H9 (cell line): ENCODE measurements at regions not wholly inside any gene's neighbourhood (a gene's known extent, or its start where the extent isn't known, plus 50 kb on each side); places are given as distances from the start of the nearest gene placed in this dataset.

Experiments
- DNase-seq: peaks from one replicate; pipeline ENCODE4 v3.0.0-alpha.2; 2017
- H2AFZ ChIP-seq: one replicate; pipeline ENCODE4 v1.6.1; 2013; ENCODE audit warnings: mild to moderate bottlenecking, low read length, control low read depth, moderate library complexity
- H2AK5ac ChIP-seq: 2 replicates; pipeline ENCODE4 v1.6.1; 2013; ENCODE audit warnings: low read length, control low read depth, mixed read lengths; ENCODE audit not compliant: insufficient read length
- H2BK120ac ChIP-seq: one replicate; pipeline ENCODE4 v1.6.1; 2013; ENCODE audit warnings: low read depth, mild to moderate bottlenecking, low read length, control low read depth, inconsistent platforms; ENCODE audit not compliant: poor library complexity, severe bottlenecking
- H2BK12ac ChIP-seq: 2 replicates; pipeline ENCODE4 v1.6.1; 2013; ENCODE audit warnings: low read length, control low read depth, mixed read lengths, low read depth; ENCODE audit not compliant: insufficient read length
- H2BK15ac ChIP-seq: 2 replicates; pipeline ENCODE4 v1.6.1; 2013; ENCODE audit warnings: low read depth, low read length, control low read depth
- H2BK20ac ChIP-seq: one replicate; pipeline ENCODE4 v1.6.1; 2013; ENCODE audit warnings: low read depth, mild to moderate bottlenecking, low read length, control low read depth, inconsistent platforms; ENCODE audit not compliant: poor library complexity, severe bottlenecking
- H2BK5ac ChIP-seq: 2 replicates; pipeline ENCODE4 v1.6.1; 2013; ENCODE audit warnings: low read length, control low read depth, mixed read lengths; ENCODE audit not compliant: insufficient read length
- H3K14ac ChIP-seq: 2 replicates; pipeline ENCODE4 v1.6.1; 2013; ENCODE audit warnings: low read length, control low read depth; ENCODE audit not compliant: insufficient read depth
- H3K18ac ChIP-seq: 2 replicates; pipeline ENCODE4 v1.6.1; 2013; ENCODE audit warnings: low read depth, mild to moderate bottlenecking, mixed read lengths, low read length, control low read depth; ENCODE audit not compliant: insufficient read length
- H3K23ac ChIP-seq: 2 replicates; pipeline ENCODE4 v1.6.1; 2013; ENCODE audit warnings: low read length, control low read depth, mixed read lengths, low read depth; ENCODE audit not compliant: insufficient read length
- H3K23me2 ChIP-seq: 2 replicates; pipeline ENCODE4 v1.6.1; 2013; ENCODE audit warnings: low read depth, mild to moderate bottlenecking, mixed read lengths, low read length, control low read depth; ENCODE audit not compliant: insufficient read length, poor library complexity, severe bottlenecking
- H3K27ac ChIP-seq: 2 replicates; pipeline ENCODE4 v1.5.1; 2013; ENCODE audit warnings: low read length, control low read depth, mixed read lengths, low read depth; ENCODE audit not compliant: insufficient read length
- H3K27me3 ChIP-seq: 2 replicates; pipeline ENCODE4 v1.6.1; 2013; ENCODE audit warnings: low read length, control low read depth, inconsistent platforms; ENCODE audit not compliant: insufficient read depth
- H3K4ac ChIP-seq: 2 replicates; pipeline ENCODE4 v1.6.1; 2013; ENCODE audit warnings: low read depth, mild to moderate bottlenecking, control low read depth, inconsistent platforms, low read length, moderate library complexity
- H3K4me1 ChIP-seq: 2 replicates; pipeline ENCODE4 v1.6.1; 2013; ENCODE audit warnings: low read length, control low read depth, inconsistent platforms; ENCODE audit not compliant: insufficient read depth
- H3K4me2 ChIP-seq: 2 replicates; pipeline ENCODE4 v1.6.1; 2013; ENCODE audit warnings: low read length, control low read depth, mixed read lengths; ENCODE audit not compliant: insufficient read length, insufficient read depth
- H3K56ac ChIP-seq: 2 replicates; pipeline ENCODE4 v1.6.1; 2013; ENCODE audit warnings: low read depth, mild to moderate bottlenecking, mixed read lengths, low read length, control low read depth; ENCODE audit not compliant: insufficient read length
- H3K79me1 ChIP-seq: 2 replicates; pipeline ENCODE4 v1.6.1; 2013; ENCODE audit warnings: low read depth, mild to moderate bottlenecking, moderate library complexity, low read length, control low read depth, inconsistent platforms; ENCODE audit not compliant: insufficient read depth, poor library complexity, severe bottlenecking
- H3K79me2 ChIP-seq: 2 replicates; pipeline ENCODE4 v1.6.1; 2013; ENCODE audit warnings: low read length, control low read depth, inconsistent platforms; ENCODE audit not compliant: insufficient read depth
- H3K9ac ChIP-seq: 2 replicates; pipeline ENCODE4 v1.6.1; 2013; ENCODE audit warnings: low read length, control low read depth, mixed read lengths; ENCODE audit not compliant: insufficient read length; ENCODE audit errors: extremely low read depth
- H3K9me3 ChIP-seq: one replicate; pipeline ENCODE4 v1.6.1; 2013; ENCODE audit warnings: low read depth, low read length, inconsistent platforms; ENCODE audit not compliant: control insufficient read depth
- H3T11ph ChIP-seq: one replicate; pipeline ENCODE4 v1.6.1; 2013; ENCODE audit warnings: mild to moderate bottlenecking, low read length, control low read depth, inconsistent platforms
- H4K20me1 ChIP-seq: one replicate; pipeline ENCODE4 v1.6.1; 2013; ENCODE audit not compliant: control insufficient read depth, insufficient read length, insufficient read depth
- H4K5ac ChIP-seq: 2 replicates; pipeline ENCODE4 v1.6.1; 2013; ENCODE audit warnings: low read depth, mild to moderate bottlenecking, mixed read lengths, low read length, control low read depth; ENCODE audit not compliant: insufficient read length
- H4K8ac ChIP-seq: replicated peaks from 2 replicates; pipeline ENCODE4 v1.6.1; 2013; ENCODE audit warnings: low read length, control low read depth, mixed read lengths, low read depth; ENCODE audit not compliant: insufficient read length
- H4K91ac ChIP-seq: 2 replicates; pipeline ENCODE4 v1.6.1; 2013; ENCODE audit warnings: low read depth, mild to moderate bottlenecking, moderate library complexity, mixed read lengths, low read length, control low read depth; ENCODE audit not compliant: insufficient read length
- H3K27ac Mint-ChIP-seq, 3 experiments: 2 replicates in 2 of 3; 3 replicates in 1 of 3; pipeline ENCODE4 v1.8.0; 2020 to 2021; ENCODE audit warnings: mixed read lengths in 3 of 3, mild to moderate bottlenecking in 1 of 3, moderate library complexity in 1 of 3
- H3K27me3 Mint-ChIP-seq: 2 replicates; pipeline ENCODE4 v1.8.0; 2021; ENCODE audit warnings: low read depth, mild to moderate bottlenecking, moderate library complexity, mixed read lengths
- H3K36me3 Mint-ChIP-seq, 3 experiments: 2 replicates in 2 of 3; 3 replicates in 1 of 3; pipeline ENCODE4 v1.8.0; 2020 to 2021; ENCODE audit warnings: low read depth in 3 of 3, mixed read lengths in 3 of 3; ENCODE audit not compliant: insufficient read depth in 1 of 3
- H3K4me1 Mint-ChIP-seq, 2 experiments: 2 replicates each; pipeline ENCODE4 v1.8.0; 2020; ENCODE audit warnings: mixed read lengths in 2 of 2
- H3K4me3 Mint-ChIP-seq, 2 experiments: 2 replicates in 1 of 2; 3 replicates in 1 of 2; pipeline ENCODE4 v1.8.0; 2020 to 2021; ENCODE audit warnings: mild to moderate bottlenecking in 2 of 2, mixed read lengths in 2 of 2, moderate library complexity in 1 of 2
- H3K9me3 Mint-ChIP-seq, 2 experiments: 2 replicates in 1 of 2; 3 replicates in 1 of 2; pipeline ENCODE4 v1.8.0; 2020; ENCODE audit warnings: mild to moderate bottlenecking in 2 of 2, mixed read lengths in 2 of 2, moderate library complexity in 1 of 2
- WGBS: extraction: QIAGEN DNeasy Blood & Tissue Kit; methylation state at CpG from one replicate; pipeline ENCODE4 v1.1.7; 2013; ENCODE audit warnings: missing lambda C conversion rate, low lambda C conversion rate, mixed read lengths; ENCODE audit not compliant: insufficient read length; ENCODE audit errors: extremely low coverage; 5-methylcytosine and 5-hydroxymethylcytosine counted together
- TF ChIP-seq, protein P1 (sequence below): fragments of 200-600 bp; sonication (generic); conservative IDR thresholded peaks from 3 replicates; pipeline ENCODE4 v1.8.0; 2021; ENCODE audit warnings: antibody characterized with exemption, mild to moderate bottlenecking

DNA sequence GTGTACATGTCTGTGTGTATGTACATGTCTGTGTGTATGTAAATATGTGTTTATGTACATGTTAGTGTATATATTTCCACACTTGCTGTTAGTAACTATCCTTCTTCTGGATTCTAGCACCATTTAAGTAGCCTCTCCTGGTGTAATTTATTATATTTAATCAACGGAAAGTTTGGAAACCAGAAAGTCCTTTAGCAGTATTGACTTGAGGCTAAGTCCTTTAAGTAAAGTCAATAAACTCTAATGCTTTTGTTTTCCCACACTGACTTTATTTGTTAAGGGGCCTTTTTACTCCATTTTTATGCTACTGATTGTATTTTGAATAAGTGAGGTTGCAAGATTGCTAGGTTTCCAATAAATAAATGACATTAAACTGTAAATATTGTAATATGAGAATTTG is 876.4 kb upstream of the SEL1L start:
- H2BK12ac ChIP-seq, result no peak overlapping the region
- no peak overlapping the region for H2AFZ ChIP-seq
- no peak overlapping the region for H3K14ac ChIP-seq
- H3K27me3 ChIP-seq, result no peaks in the 10 kb centered on the region
- H4K91ac ChIP-seq, result no peak overlapping the region
- no peak overlapping the region for H3K4me3 Mint-ChIP-seq
- H3K27ac ChIP-seq, result no peak overlapping the region
- H3K9ac ChIP-seq, result no peak overlapping the region
- H3K9me3 ChIP-seq, result no peaks in the 10 kb centered on the region
- H2BK20ac ChIP-seq, result no peak overlapping the region
- H3K36me3 Mint-ChIP-seq, result no peaks in the 10 kb centered on the region
- H2BK15ac ChIP-seq, result no peak overlapping the region
- no peak overlapping the region for H3K27ac Mint-ChIP-seq
- H3K18ac ChIP-seq, result no peak overlapping the region
- TF ChIP-seq, protein P1, sequence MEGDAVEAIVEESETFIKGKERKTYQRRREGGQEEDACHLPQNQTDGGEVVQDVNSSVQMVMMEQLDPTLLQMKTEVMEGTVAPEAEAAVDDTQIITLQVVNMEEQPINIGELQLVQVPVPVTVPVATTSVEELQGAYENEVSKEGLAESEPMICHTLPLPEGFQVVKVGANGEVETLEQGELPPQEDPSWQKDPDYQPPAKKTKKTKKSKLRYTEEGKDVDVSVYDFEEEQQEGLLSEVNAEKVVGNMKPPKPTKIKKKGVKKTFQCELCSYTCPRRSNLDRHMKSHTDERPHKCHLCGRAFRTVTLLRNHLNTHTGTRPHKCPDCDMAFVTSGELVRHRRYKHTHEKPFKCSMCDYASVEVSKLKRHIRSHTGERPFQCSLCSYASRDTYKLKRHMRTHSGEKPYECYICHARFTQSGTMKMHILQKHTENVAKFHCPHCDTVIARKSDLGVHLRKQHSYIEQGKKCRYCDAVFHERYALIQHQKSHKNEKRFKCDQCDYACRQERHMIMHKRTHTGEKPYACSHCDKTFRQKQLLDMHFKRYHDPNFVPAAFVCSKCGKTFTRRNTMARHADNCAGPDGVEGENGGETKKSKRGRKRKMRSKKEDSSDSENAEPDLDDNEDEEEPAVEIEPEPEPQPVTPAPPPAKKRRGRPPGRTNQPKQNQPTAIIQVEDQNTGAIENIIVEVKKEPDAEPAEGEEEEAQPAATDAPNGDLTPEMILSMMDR, result no peak
- H3K4me1 ChIP-seq, result no peaks in the 10 kb centered on the region
- no peak overlapping the region for H2AK5ac ChIP-seq
- H3K4me2 ChIP-seq, result no peak overlapping the region
- H4K8ac ChIP-seq, result no peak overlapping the region
- H4K20me1 ChIP-seq, result no peaks in the 10 kb centered on the region
- H3K23ac ChIP-seq, result no peak overlapping the region
- no peaks in the 10 kb centered on the region for H3K27me3 Mint-ChIP-seq
- no peaks in the 10 kb centered on the region for H3K9me3 Mint-ChIP-seq
- H3K79me1 ChIP-seq, result no peaks in the 10 kb centered on the region
- peaks cover 14 to 18% of the 10 kb centered on the region in 2 experiments for H3K4me1 Mint-ChIP-seq
- no peak overlapping the region for H3K56ac ChIP-seq
- no peak for DNase-seq
- no peaks in the 10 kb centered on the region for H3K79me2 ChIP-seq
- H4K5ac ChIP-seq, result no peak overlapping the region
- no peak overlapping the region for H3T11ph ChIP-seq
- no peak overlapping the region for H3K4ac ChIP-seq
- H2BK5ac ChIP-seq, result no peak overlapping the region
- no CpG with 5 or more reads among the region's 1 CpG for WGBS
- H2BK120ac ChIP-seq, result no peak overlapping the region
- H3K23me2 ChIP-seq, result no peaks in the 10 kb centered on the region
